Fibroblast of villous mesenchyme (primary cell): ENCODE measurements at regions not wholly inside any gene's neighbourhood (a gene's known extent, or its start where the extent isn't known, plus 50 kb on each side); places are given as distances from the start of the nearest gene placed in this dataset.

Experiments
- DNase-seq: peaks from one replicate; pipeline ENCODE4 v3.0.0-alpha.2; 2010; ENCODE audit warnings: low read depth
- H3K4me3 ChIP-seq: 2 replicates; pipeline ENCODE4 v1.5.1; 2011; ENCODE audit warnings: low read depth, mild to moderate bottlenecking, low read length
- TF ChIP-seq, protein P1 (sequence below): IDR thresholded peaks from 2 replicates; pipeline ENCODE4 v1.5.1; 2012; ENCODE audit warnings: low read depth, mild to moderate bottlenecking, low read length; ENCODE audit not compliant: insufficient read depth

DNA sequence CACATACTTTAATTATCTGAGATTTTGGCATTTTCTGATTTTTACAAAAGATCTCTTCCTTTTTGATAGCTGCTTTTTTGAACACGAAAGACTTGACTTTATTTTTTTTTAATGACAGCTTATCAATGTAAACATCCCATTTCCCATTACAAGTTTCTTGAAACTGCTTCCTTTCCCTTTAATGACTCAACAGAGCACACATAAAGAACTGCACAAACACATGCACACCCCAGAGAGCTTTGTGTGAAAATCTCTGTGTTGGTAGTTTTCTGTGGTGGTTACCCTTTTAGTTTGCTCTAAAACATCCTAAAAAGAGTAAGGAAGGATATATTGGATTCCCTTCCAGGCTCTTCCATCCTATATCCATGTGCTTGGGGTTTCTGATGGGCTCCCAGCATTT lies 125.1 kb upstream of the ZNF32 start:
- H3K4me3 ChIP-seq, result no peak overlapping the region
- DNase-seq, result no peak
- TF ChIP-seq, protein P1, sequence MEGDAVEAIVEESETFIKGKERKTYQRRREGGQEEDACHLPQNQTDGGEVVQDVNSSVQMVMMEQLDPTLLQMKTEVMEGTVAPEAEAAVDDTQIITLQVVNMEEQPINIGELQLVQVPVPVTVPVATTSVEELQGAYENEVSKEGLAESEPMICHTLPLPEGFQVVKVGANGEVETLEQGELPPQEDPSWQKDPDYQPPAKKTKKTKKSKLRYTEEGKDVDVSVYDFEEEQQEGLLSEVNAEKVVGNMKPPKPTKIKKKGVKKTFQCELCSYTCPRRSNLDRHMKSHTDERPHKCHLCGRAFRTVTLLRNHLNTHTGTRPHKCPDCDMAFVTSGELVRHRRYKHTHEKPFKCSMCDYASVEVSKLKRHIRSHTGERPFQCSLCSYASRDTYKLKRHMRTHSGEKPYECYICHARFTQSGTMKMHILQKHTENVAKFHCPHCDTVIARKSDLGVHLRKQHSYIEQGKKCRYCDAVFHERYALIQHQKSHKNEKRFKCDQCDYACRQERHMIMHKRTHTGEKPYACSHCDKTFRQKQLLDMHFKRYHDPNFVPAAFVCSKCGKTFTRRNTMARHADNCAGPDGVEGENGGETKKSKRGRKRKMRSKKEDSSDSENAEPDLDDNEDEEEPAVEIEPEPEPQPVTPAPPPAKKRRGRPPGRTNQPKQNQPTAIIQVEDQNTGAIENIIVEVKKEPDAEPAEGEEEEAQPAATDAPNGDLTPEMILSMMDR, result no peak

DNA sequence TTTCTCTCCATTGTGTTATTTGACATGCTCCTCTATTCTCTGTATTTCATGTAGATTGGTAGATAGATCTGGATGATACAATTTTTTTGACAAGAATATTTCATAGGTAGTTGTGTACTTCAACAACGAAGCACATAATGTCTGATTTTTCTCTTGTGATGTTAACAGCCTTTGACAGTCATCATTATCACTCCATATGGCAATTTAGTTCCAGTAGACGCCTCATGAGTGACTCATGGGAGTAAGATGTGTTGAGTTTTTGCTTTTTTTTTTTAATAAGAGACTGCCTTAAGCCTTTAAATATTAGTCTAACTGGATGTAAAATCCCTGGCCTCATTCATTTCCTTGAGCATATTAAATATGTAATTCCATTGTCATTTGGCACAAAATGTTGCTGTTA lies 123.5 kb upstream of the ZNF32 start:
- TF ChIP-seq, protein P1, result no peak
- DNase-seq, result no peak
- no peak overlapping the region for H3K4me3 ChIP-seq

DNA sequence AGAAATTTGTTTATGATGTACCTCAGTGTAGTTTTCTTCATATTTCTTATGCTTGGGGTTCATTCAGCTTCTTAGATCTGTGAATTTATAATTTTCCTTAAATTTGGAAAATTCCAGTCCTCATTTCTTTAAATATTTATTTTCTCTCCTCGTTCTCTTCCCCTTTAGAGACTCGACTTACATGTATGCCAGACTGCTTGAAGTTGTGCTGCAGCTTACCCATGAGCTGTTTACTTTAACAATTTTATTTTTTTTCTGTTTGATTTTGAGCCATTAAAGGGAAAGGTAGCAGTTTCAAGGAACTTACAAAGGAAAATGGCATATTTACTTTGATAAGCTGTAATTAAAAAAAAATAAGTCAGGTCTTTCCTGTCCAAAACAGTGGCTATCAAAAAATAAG lies 123.0 kb upstream of the ZNF32 start:
- TF ChIP-seq, protein P1, result no peak
- no peak for DNase-seq
- H3K4me3 ChIP-seq, result no peak overlapping the region

DNA sequence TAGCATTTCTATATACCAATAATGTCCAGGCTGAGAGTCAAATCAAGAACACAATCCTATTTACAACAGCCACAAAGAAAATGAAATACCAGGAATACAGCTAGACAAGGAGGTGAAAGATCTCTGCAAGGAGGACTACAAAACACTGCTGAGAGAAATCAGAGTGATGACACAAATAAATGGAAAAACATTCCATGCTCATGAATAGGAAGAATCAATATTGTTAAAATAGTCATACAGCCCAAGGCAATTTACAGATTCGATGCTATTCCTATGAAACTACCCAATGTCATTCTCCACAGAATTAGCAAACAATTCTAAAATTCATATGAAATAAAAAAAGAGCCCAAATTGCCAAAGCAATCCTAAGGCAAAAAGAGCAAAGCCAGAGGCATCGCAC lies 116.8 kb upstream of the ZNF32 start:
- H3K4me3 ChIP-seq, result no peak overlapping the region
- DNase-seq, result no peak
- TF ChIP-seq, protein P1, result no peak

DNA sequence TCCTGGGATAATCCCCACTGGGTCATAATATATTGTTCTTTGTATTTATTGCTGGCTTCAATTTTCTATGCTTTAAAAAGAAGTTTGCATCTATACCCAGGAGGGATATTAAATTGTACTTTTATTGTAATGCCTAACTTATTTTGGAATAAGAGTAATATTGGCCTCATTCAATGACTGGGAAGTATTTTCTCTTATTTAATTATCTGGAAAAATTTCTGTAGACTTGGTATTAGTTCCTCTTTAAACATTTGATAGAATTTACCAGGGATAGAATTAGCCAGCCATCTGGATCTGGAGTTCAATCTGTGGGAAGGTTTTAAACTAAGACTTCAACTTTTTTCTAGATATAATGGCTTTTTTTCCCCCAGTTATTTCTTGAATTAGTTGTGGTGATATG lies 115.2 kb upstream of the ZNF32 start:
- TF ChIP-seq, protein P1, result no peak

DNA sequence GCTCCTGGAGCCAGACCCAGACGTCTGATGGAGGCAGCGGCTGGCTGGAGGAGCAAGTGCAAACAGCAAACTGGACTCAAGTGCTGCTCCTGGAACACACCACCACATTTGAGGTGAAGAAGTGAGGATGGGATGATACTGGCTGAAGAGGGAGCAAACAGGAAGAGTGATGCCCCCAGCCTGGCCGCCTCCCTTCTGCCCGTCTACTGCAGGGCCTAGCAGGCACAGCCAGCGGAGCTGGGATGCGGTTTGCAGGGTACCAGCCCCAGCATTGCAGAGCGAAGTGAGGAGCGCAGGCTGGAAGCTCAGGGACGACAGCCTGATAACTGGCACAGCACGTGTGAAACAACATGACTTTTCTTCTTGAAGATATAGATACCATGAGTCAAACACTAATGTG lies 111.8 kb upstream of the ZNF32 start:
- TF ChIP-seq, protein P1, result no peak
- H3K4me3 ChIP-seq, result no peak overlapping the region
- DNase-seq, result no peak

More for the DNA sequence above, 115.2 kb upstream of the ZNF32 start:
- no peak for DNase-seq
- H3K4me3 ChIP-seq, result no peak overlapping the region

DNA sequence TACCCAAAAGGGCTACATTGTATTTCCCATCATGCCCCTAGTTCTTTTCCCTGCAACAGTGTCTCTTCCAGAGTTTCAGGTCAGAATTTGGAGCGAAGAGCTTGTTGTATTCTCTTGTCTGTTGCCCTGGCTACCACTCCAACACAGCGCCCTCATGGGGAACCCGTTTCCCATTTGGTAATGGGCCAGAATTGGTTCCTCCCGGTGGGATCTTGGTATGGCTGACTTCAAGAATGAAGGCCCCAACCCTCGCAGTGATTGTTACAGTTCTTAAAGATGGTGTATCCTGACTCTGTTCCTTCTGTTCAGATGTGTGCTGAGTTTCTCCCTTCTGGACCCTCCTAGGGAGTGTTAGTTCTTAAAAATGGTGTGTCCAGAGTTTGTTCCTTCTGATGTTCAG lies 110.5 kb upstream of the ZNF32 start:
- H3K4me3 ChIP-seq, result no peak overlapping the region
- no peak for DNase-seq
- TF ChIP-seq, protein P1, result no peak
